Left ventricle myocardium inferior (tissue), 1 donor: ENCODE measurements at regions not wholly inside any gene's neighbourhood (a gene's known extent, or its start where the extent isn't known, plus 50 kb on each side); places are given as distances from the start of the nearest gene placed in this dataset.

Experiments
- DNase-seq: peaks from one replicate; pipeline ENCODE4 v3.0.0-alpha.2; 2020
- H3K27ac ChIP-seq: fragments of 200-600 bp; replicated peaks from 2 replicates; pipeline ENCODE4 v1.8.0; 2021
- H3K27me3 ChIP-seq: fragments of 200-600 bp; 2 replicates; pipeline ENCODE4 v1.8.0; 2021; ENCODE audit warnings: low read depth
- H3K36me3 ChIP-seq: fragments of 200-600 bp; 2 replicates; pipeline ENCODE4 v1.8.0; 2021
- H3K4me1 ChIP-seq: fragments of 200-600 bp; 2 replicates; pipeline ENCODE4 v1.8.0; 2021
- H3K4me3 ChIP-seq: fragments of 200-600 bp; 2 replicates; pipeline ENCODE4 v1.8.0; 2021; ENCODE audit warnings: mild to moderate bottlenecking, moderate library complexity
- H3K9me3 ChIP-seq: fragments of 200-600 bp; replicated peaks from 2 replicates; pipeline ENCODE4 v1.8.0; 2021
- intact Hi-C: fragments of 100-400 bp; cut with micrococcal nuclease; formaldehyde crosslinking; loops from one replicate; pipeline ENCODE4 v1.11.0; 2022
- TF ChIP-seq, protein P1 (sequence below): fragments of 200-600 bp; IDR thresholded peaks from 2 replicates; pipeline ENCODE4 v1.8.0; 2021; ENCODE audit warnings: antibody characterized with exemption, mild to moderate bottlenecking, borderline replicate concordance
- donor health status: DM: no; HTN: yes; CAD: no; lungs with severe emphysema.

DNA sequence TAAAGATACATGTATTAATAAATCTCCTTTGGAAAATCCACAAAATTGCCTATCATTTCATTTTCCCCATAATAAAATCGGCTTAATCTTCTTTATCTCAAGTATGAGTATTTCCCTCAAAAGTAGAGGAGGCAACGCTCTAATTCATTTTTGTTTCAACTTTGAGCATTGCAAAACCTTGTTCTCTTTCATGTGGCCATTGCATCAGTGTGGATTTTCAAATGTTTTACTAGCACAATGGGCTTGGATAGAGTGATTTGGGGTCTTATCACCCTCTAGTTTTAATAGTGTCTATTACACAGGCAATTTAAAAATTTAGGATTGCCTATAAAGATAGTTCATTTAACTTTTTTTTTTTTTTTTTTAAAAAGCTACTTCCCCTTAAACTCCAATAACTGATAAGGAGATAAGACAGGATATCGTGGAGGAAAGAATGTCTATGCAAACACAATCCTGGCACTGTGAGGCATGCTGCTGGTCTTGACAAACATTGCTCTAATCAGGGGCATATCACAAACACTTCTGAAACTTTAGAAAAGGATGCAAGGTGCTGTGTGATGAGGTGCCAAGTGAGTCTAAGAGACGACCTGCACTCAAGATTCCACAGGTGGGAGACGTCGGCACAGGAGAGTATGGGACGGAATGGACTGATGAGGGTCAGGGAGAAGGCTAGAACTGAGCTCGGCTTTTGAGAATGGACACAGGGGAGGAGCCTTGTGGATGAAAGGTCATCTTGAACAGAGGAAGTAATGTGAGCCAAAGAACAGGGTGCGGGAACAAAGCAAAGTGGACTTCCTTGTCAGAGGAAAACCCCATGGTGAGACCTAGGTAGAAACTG is 199.7 kb downstream of the IRS2 start:
- intact Hi-C loops, result no loop called here
- no peaks in the 10 kb centered on the region for H3K4me1 ChIP-seq
- H3K36me3 ChIP-seq, result no peaks in the 10 kb centered on the region
- peaks cover 46% of the 10 kb centered on the region for H3K27me3 ChIP-seq
- H3K9me3 ChIP-seq, result no peaks in the 10 kb centered on the region
- H3K27ac ChIP-seq, result no peak overlapping the region
- no peak overlapping the region for H3K4me3 ChIP-seq
- no peak for DNase-seq
- TF ChIP-seq, protein P1, sequence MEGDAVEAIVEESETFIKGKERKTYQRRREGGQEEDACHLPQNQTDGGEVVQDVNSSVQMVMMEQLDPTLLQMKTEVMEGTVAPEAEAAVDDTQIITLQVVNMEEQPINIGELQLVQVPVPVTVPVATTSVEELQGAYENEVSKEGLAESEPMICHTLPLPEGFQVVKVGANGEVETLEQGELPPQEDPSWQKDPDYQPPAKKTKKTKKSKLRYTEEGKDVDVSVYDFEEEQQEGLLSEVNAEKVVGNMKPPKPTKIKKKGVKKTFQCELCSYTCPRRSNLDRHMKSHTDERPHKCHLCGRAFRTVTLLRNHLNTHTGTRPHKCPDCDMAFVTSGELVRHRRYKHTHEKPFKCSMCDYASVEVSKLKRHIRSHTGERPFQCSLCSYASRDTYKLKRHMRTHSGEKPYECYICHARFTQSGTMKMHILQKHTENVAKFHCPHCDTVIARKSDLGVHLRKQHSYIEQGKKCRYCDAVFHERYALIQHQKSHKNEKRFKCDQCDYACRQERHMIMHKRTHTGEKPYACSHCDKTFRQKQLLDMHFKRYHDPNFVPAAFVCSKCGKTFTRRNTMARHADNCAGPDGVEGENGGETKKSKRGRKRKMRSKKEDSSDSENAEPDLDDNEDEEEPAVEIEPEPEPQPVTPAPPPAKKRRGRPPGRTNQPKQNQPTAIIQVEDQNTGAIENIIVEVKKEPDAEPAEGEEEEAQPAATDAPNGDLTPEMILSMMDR, result no peak

DNA sequence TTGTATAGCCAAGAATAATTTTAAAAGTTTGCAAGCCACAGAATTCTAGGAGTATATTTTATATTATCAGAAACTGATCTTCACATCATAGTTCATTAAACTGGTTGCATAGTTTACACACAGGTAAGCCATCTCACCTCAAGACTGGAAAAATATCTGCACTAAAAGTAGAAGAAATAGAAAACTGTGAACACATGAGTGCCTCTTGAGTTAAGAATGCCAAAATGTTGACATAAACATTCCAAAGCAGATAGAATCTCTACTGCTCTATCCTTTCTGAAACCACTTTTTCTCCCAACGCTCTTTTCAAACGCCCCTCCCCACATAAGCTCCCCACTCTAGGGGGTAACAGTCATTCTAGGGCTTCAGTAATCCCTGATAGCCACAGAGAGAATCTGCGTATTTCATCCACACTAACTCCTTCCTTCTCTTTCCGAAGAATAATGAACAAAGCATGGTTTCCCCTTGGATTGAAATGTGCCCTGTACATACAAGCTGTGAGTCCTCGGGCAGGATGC is 201.5 kb downstream of the IRS2 start:
- H3K27me3 ChIP-seq, result peaks cover 44% of the 10 kb centered on the region
- H3K4me1 ChIP-seq, result no peaks in the 10 kb centered on the region
- no peaks in the 10 kb centered on the region for H3K9me3 ChIP-seq
- no peak overlapping the region for H3K4me3 ChIP-seq
- intact Hi-C loops, result no loop called here
- H3K27ac ChIP-seq, result no peak overlapping the region
- DNase-seq, result no peak
- no peaks in the 10 kb centered on the region for H3K36me3 ChIP-seq
- TF ChIP-seq, protein P1, result no peak

DNA sequence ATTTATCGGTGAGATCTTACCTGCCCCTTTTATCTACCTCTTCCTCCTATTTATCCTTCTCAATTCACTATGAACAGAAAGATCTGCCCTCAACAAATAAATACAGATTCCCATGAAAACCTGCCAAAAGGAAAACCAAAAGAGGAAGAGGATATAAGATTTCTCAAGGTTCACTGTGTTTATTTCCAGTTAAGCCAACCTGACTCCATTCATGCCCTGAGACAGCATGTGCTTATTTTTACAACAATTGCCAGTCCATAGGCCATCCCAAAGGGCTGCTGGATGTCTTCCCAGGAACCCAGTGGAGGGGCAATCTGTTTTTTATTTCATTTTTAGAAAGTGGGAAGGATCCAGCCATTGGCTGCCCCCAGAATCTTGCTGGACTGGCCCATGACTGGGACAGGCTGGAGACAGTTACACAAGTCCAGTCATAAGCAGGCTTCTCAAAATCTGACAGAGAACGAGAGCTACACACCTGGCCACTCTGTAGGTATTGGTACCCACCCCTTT is 209.1 kb downstream of the IRS2 start:
- Histone ChIP-seq H3K4me3 (no peak overlapping the region), H3K27me3 (peaks cover 4% of the 10 kb centered on the region), H3K4me1 (no peaks in the 10 kb centered on the region), H3K27ac (no peak overlapping the region), H3K9me3 (no peaks in the 10 kb centered on the region), H3K36me3 (no peaks in the 10 kb centered on the region)
- DNase-seq, result no peak
- TF ChIP-seq, protein P1, result no peak
- intact Hi-C loops, result no loop called here

DNA sequence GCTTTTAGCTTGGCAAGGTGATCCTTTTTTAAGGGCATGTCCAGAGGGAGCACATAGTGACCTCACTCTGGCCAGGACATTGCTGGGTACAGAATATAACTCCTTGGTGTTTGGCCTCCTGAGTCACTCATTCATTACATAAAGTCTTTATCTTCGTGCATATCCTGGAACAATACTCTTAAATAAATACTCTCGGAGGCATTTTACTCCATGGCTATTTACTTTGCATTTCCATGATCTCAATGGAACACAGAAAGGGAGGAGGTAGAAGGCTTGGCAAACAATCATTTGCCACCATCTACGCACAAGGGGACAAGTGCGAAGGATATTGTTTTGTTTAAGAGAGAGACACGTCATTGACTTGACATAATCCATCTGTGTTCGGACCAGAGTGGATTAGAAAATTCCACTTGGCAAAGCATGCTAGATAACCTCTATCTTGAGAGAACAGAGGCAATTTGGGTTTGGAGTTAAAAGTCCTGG is 210.0 kb downstream of the IRS2 start:
- TF ChIP-seq, protein P1, result no peak
- intact Hi-C loops, result no loop called here
- H3K4me1 ChIP-seq, result no peaks in the 10 kb centered on the region
- H3K27me3 ChIP-seq, result peaks cover 5% of the 10 kb centered on the region
- H3K9me3 ChIP-seq, result no peaks in the 10 kb centered on the region
- no peaks in the 10 kb centered on the region for H3K36me3 ChIP-seq
- DNase-seq, result no peak
- no peak overlapping the region for H3K27ac ChIP-seq
- no peak overlapping the region for H3K4me3 ChIP-seq

DNA sequence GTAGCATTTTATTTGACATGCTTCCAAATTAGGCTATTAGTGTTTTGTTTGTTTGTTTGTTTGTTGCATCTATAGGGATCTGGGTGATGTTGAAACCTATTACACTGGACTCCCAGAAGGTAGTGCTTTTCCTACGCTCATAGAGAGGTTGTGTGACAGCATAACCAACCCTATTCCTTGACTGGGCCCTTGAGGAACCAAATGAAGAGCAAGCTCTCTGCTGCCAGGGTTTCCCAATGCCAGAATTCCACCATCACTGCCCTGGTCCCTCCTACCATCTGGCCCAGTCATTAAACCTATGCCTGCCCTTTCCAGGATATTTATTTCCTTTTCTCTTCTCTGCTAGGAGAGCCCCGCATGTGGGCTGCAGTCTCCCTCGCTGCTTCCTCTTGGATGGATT is 210.6 kb downstream of the IRS2 start:
- TF ChIP-seq, protein P1, result no peak
- intact Hi-C loops, result no loop called here
- no peaks in the 10 kb centered on the region for H3K9me3 ChIP-seq

More for the DNA sequence above, 210.6 kb downstream of the IRS2 start:
- Histone ChIP-seq H3K27me3 (peaks cover 5% of the 10 kb centered on the region), H3K4me3 (no peak overlapping the region), H3K36me3 (no peaks in the 10 kb centered on the region), H3K27ac (no peak overlapping the region), H3K4me1 (no peaks in the 10 kb centered on the region)
- no peak for DNase-seq
